HepG2 (cell line): ENCODE measurements at regions not wholly inside any gene's neighbourhood (a gene's known extent, or its start where the extent isn't known, plus 50 kb on each side); places are given as distances from the start of the nearest gene placed in this dataset.

ENCODE experiments used
- ATAC-seq: fragments of 200-7000 bp; cut with Tn5 transposase; 3 replicates; pipeline ENCODE4 v1.9.1; 2020; ENCODE audit warnings: mild to moderate bottlenecking, moderate library complexity
- BruUV-seq: library from RNA; stranded (reverse); fragments of 400-500 nt; replicated peaks from 2 replicates; lab custom pipeline; 2021; lab: Mats Ljungman, UMichigan
- CTCF ChIA-PET: fragments of 300-600 bp; formaldehyde crosslinking; extraction: SDS; loops from one replicate; lab custom pipeline; 2021; ENCODE audit warnings: low total read pairs, inconsistent platforms, low intra/inter-chr PET ratio; lab: Yijun Ruan, JAX
- POLR2A ChIA-PET: fragments of 350-600 bp; sonication (Branson Sonifier 250); formaldehyde crosslinking; loops from one replicate; lab custom pipeline; 2020; ENCODE audit warnings: antibody characterized with exemption, inconsistent platforms; lab: Yijun Ruan, JAX
- DNase-seq: peaks from one replicate; pipeline ENCODE4 v3.0.0-alpha.2; 2015; ENCODE audit warnings: low spot score
- FAIRE-seq: peaks from 3 replicates; lab custom pipeline; 2011; peaks lifted over from hg19 to GRCh38; lab: Jason Lieb, UNC
- H2AFZ ChIP-seq: one replicate; pipeline ENCODE4 v1.6.1; 2011; ENCODE audit warnings: low read length, inconsistent platforms
- H3K27ac ChIP-seq: fragments of 300-600 bp; 3 replicates; pipeline ENCODE4 v1.8.0; 2011; ENCODE audit warnings: mixed run types, mild to moderate bottlenecking, mixed read lengths, low read length, inconsistent platforms; ENCODE audit not compliant: insufficient read depth; ENCODE audit errors: extremely low read length
- H3K27me3 ChIP-seq, 2 experiments: fragments of 200-600 bp in 1 of 2; 2 replicates in 1 of 2; 3 replicates in 1 of 2; pipeline versions ENCODE4 v1.6.0 to v1.8.0; 2011; ENCODE audit warnings: low read length in 2 of 2, mild to moderate bottlenecking in 2 of 2, moderate library complexity in 2 of 2, inconsistent platforms in 1 of 2; ENCODE audit not compliant: insufficient read depth in 2 of 2, control insufficient read depth in 1 of 2
- H3K36me3 ChIP-seq, 2 experiments: fragments of 200-600 bp in 1 of 2; replicated peaks in 1 of 2; 2 replicates in 1 of 2; 3 replicates in 1 of 2; pipeline versions ENCODE4 v1.5.1 to v1.8.0; 2011; ENCODE audit warnings: low read length in 2 of 2, inconsistent platforms in 1 of 2; ENCODE audit not compliant: insufficient read depth in 2 of 2, control insufficient read depth in 1 of 2
- H3K4me1 ChIP-seq: 2 replicates; pipeline ENCODE4 v1.5.1; 2012; ENCODE audit warnings: low read length, inconsistent platforms; ENCODE audit not compliant: insufficient read depth
- H3K4me2 ChIP-seq: 2 replicates; pipeline ENCODE4 v1.6.0; 2011; ENCODE audit warnings: low read depth, low read length, inconsistent platforms
- H3K4me3 ChIP-seq, 3 experiments: fragments of 200-600 bp in 1 of 3; sonication (generic), shearing (Covaris generic) in 1 of 3; replicated peaks in 1 of 3; 2 replicates each; pipeline ENCODE4 v1.5.1; 2011 to 2016; ENCODE audit warnings: low read length in 3 of 3, inconsistent platforms in 2 of 3, low read depth in 2 of 3, mild to moderate bottlenecking in 2 of 3, control low read depth in 1 of 3, mixed read lengths in 1 of 3; ENCODE audit not compliant: insufficient read depth in 1 of 3
- H3K79me2 ChIP-seq: one replicate; pipeline ENCODE4 v1.6.1; 2011; ENCODE audit warnings: low read length, inconsistent platforms; ENCODE audit not compliant: insufficient read depth
- H3K9ac ChIP-seq: 2 replicates; pipeline ENCODE4 v1.6.0; 2011; ENCODE audit warnings: mild to moderate bottlenecking, low read depth, low read length, inconsistent platforms; ENCODE audit not compliant: insufficient read depth
- H3K9me3 ChIP-seq: 2 replicates; pipeline ENCODE4 v1.5.1; 2012; ENCODE audit warnings: mild to moderate bottlenecking, low read length
- H4K20me1 ChIP-seq: 2 replicates; pipeline ENCODE4 v1.6.0; 2011; ENCODE audit warnings: inconsistent platforms, mild to moderate bottlenecking, low read length, moderate library complexity; ENCODE audit not compliant: insufficient read depth
- ARNT ChIP-seq: fragments of 450-650 bp; IDR thresholded peaks from 2 replicates; pipeline ENCODE4 v1.6.1; 2017
- ESRRA ChIP-seq: sonication (generic); formaldehyde crosslinking; IDR thresholded peaks from 2 replicates; pipeline ENCODE4 v1.5.1; 2020; ENCODE audit warnings: mild to moderate bottlenecking, low read depth, missing genetic modification reagents
- TRIM24 ChIP-seq: sonication (generic); formaldehyde crosslinking; IDR thresholded peaks from 2 replicates; pipeline ENCODE4 v1.8.0; 2022; ENCODE audit warnings: mild to moderate bottlenecking, missing genetic modification reagents
- WGBS: methylation state at CpG from one replicate; pipeline ENCODE4 v1.1.6; 2017; ENCODE audit warnings: low lambda C conversion rate; 5-methylcytosine and 5-hydroxymethylcytosine counted together
- in situ Hi-C: cut with HindIII; loops from 2 replicates; pipeline ENCODE4 v1.10.0; 2017; ENCODE audit warnings: low pct_unique_long_range_greater_than_20kb; ENCODE audit not compliant: extremely low pct_ligation_motif_present
- intact Hi-C: fragments of 100-400 bp; cut with micrococcal nuclease; formaldehyde crosslinking; loops from one replicate; pipeline ENCODE4 v1.10.0; 2022; ENCODE audit not compliant: unreplicated experiment
- TF ChIP-seq, protein P1 (sequence below), 2 experiments: fragments of 450-650 bp in 1 of 2; sonication (generic) in 1 of 2; formaldehyde crosslinking in 1 of 2; IDR thresholded peaks; 2 replicates each; pipeline versions ENCODE4 v1.6.1 to v1.8.0; 2016 to 2022; ENCODE audit warnings: antibody characterized with exemption in 1 of 2, mild to moderate bottlenecking in 1 of 2, missing genetic modification reagents in 1 of 2
- TF ChIP-seq, protein P2 (sequence below): IDR thresholded peaks from 2 replicates; pipeline ENCODE4 v1.6.1; 2012; ENCODE audit warnings: low read length, improper control_type of control experiment
- TF ChIP-seq, protein P3 (sequence below): fragments of 450-650 bp; IDR thresholded peaks from 2 replicates; pipeline ENCODE4 v1.6.1; 2016

DNA sequence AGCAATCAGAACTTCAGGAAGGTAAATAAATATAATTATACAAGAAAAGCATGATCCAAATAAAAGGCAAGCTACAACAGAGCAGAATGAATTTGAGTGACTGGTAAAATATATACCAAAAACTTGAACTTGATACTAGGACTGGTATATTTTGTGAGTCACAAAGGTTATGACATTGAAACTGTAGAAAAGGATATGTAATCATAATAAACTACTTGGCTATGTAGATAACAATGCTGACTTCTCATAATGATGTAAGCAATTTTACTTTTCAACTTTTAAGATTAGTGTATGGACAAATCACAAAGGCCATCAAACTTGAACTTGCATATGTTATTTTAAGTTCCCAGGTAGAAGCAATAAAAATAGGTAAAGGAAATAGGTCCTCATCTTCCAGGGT, 384.5 kb upstream of the NECTIN3 start (continued):
- TF ChIP-seq, protein P1, sequence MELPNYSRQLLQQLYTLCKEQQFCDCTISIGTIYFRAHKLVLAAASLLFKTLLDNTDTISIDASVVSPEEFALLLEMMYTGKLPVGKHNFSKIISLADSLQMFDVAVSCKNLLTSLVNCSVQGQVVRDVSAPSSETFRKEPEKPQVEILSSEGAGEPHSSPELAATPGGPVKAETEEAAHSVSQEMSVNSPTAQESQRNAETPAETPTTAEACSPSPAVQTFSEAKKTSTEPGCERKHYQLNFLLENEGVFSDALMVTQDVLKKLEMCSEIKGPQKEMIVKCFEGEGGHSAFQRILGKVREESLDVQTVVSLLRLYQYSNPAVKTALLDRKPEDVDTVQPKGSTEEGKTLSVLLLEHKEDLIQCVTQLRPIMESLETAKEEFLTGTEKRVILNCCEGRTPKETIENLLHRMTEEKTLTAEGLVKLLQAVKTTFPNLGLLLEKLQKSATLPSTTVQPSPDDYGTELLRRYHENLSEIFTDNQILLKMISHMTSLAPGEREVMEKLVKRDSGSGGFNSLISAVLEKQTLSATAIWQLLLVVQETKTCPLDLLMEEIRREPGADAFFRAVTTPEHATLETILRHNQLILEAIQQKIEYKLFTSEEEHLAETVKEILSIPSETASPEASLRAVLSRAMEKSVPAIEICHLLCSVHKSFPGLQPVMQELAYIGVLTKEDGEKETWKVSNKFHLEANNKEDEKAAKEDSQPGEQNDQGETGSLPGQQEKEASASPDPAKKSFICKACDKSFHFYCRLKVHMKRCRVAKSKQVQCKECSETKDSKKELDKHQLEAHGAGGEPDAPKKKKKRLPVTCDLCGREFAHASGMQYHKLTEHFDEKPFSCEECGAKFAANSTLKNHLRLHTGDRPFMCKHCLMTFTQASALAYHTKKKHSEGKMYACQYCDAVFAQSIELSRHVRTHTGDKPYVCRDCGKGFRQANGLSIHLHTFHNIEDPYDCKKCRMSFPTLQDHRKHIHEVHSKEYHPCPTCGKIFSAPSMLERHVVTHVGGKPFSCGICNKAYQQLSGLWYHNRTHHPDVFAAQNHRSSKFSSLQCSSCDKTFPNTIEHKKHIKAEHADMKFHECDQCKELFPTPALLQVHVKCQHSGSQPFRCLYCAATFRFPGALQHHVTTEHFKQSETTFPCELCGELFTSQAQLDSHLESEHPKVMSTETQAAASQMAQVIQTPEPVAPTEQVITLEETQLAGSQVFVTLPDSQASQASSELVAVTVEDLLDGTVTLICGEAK (IDR thresholded peaks at IDR 0.05): no peak
- TF ChIP-seq, protein P1 (CRISPR knock-in tag; IDR thresholded peaks at IDR 0.05): no peak

DNA sequence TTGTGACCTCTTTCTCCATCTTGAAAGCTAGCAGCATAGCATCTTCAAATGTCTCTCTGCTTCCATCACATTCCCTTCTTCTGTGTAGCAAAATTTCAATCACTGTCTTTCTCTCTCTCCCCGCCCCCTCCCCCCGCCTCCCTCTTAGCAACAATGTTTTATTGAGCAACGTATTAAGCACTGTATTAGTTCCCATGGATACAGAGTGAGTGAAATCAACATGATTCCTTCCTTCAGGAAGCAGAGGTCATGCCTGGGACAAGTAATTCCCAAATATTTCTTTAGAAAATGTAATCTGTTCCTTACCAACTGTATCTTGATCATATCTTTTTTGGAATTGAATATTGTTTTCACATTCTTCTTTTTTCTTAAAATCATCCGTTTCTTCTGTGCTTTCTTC, 373.7 kb upstream of the NECTIN3 start:
- H2AFZ ChIP-seq: no peak overlapping the region
- H3K27me3 ChIP-seq: no peaks in the 10 kb centered on the region
- no peaks in the 10 kb centered on the region for H4K20me1 ChIP-seq
- H3K79me2 ChIP-seq: no peaks in the 10 kb centered on the region
- no peaks in the 10 kb centered on the region for H3K36me3 ChIP-seq
- H3K9ac ChIP-seq: no peak overlapping the region
- H3K27ac ChIP-seq: no peak overlapping the region
- H3K4me1 ChIP-seq: no peaks in the 10 kb centered on the region
- no peak for FAIRE-seq
- no peak overlapping the region for H3K4me3 ChIP-seq
- no peak overlapping the region for H3K4me2 ChIP-seq
- H3K9me3 ChIP-seq: no peaks in the 10 kb centered on the region; the same call in 1 of the 2 replicates
- DNase-seq: no peak
- intact Hi-C loops (no loop called here), in situ Hi-C loops (no loop called here)
- ChIA-PET POLR2A (no interaction called here), CTCF (no interaction called here)
- ATAC-seq: no peak
- BruUV-seq: no TSS peak
- 11% methylated on average over 4 of the region's 4 CpGs for WGBS
- TF ChIP-seq ARNT (no peak), ESRRA (CRISPR knock-in tag) (no peak), TRIM24 (CRISPR knock-in tag) (no peak)
- TF ChIP-seq, protein P2, sequence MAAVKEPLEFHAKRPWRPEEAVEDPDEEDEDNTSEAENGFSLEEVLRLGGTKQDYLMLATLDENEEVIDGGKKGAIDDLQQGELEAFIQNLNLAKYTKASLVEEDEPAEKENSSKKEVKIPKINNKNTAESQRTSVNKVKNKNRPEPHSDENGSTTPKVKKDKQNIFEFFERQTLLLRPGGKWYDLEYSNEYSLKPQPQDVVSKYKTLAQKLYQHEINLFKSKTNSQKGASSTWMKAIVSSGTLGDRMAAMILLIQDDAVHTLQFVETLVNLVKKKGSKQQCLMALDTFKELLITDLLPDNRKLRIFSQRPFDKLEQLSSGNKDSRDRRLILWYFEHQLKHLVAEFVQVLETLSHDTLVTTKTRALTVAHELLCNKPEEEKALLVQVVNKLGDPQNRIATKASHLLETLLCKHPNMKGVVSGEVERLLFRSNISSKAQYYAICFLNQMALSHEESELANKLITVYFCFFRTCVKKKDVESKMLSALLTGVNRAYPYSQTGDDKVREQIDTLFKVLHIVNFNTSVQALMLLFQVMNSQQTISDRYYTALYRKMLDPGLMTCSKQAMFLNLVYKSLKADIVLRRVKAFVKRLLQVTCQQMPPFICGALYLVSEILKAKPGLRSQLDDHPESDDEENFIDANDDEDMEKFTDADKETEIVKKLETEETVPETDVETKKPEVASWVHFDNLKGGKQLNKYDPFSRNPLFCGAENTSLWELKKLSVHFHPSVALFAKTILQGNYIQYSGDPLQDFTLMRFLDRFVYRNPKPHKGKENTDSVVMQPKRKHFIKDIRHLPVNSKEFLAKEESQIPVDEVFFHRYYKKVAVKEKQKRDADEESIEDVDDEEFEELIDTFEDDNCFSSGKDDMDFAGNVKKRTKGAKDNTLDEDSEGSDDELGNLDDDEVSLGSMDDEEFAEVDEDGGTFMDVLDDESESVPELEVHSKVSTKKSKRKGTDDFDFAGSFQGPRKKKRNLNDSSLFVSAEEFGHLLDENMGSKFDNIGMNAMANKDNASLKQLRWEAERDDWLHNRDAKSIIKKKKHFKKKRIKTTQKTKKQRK: no peak
- TF ChIP-seq, protein P3, sequence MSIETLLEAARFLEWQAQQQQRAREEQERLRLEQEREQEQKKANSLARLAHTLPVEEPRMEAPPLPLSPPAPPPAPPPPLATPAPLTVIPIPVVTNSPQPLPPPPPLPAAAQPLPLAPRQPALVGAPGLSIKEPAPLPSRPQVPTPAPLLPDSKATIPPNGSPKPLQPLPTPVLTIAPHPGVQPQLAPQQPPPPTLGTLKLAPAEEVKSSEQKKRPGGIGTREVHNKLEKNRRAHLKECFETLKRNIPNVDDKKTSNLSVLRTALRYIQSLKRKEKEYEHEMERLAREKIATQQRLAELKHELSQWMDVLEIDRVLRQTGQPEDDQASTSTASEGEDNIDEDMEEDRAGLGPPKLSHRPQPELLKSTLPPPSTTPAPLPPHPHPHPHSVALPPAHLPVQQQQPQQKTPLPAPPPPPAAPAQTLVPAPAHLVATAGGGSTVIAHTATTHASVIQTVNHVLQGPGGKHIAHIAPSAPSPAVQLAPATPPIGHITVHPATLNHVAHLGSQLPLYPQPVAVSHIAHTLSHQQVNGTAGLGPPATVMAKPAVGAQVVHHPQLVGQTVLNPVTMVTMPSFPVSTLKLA: no peak
